RWPE1 (cell line): ENCODE measurements at regions not wholly inside any gene's neighbourhood (a gene's known extent, or its start where the extent isn't known, plus 50 kb on each side); places are given as distances from the start of the nearest gene placed in this dataset.

Experiments
- CTCF ChIA-PET: fragments of 350-600 bp; sonication (Branson Sonifier 250); formaldehyde crosslinking; extraction: SDS; loops from one replicate; lab custom pipeline; 2021; lab: Yijun Ruan, JAX
- POLR2A ChIA-PET: fragments of 400-600 bp; formaldehyde crosslinking; extraction: SDS; loops from one replicate; lab custom pipeline; 2020; ENCODE audit warnings: antibody characterized with exemption; ENCODE audit not compliant: low non-redundant PET; lab: Yijun Ruan, JAX
- DNase-seq: peaks from one replicate; pipeline ENCODE4 v3.0.0; 2012; ENCODE audit warnings: low spot score
- H3K27ac ChIP-seq: fragments of 450-650 bp; 2 replicates; pipeline ENCODE4 v1.5.1; 2017
- CTCF ChIP-seq: fragments of 450-650 bp; conservative IDR thresholded peaks from 2 replicates; pipeline ENCODE4 v1.5.1; 2017; ENCODE audit warnings: low read depth, mild to moderate bottlenecking

DNA sequence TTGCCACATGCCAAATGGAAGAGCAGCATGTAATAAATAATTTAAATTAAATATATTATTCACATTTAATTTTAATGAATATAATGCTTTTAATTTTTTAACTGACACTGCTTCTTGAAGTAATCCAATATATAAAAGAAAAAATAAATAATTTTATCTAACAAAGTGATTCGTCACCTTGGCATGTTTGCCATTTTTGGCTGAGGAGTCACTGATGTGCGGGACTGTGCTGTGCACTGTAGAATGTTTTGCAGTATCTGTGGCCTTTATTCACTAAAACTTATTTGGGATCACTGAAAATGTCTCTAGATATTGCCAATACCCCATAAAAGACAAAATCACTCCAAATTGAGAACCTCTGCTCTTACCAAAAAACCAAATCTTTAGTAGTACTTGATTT is 807.8 kb downstream of the BRINP3 start:
- peak; percentile 20 for DNase-seq
- H3K27ac ChIP-seq, result no peak overlapping the region
- no peak for TF ChIP-seq CTCF
- ChIA-PET POLR2A (no interaction called here), CTCF (no interaction called here)

DNA sequence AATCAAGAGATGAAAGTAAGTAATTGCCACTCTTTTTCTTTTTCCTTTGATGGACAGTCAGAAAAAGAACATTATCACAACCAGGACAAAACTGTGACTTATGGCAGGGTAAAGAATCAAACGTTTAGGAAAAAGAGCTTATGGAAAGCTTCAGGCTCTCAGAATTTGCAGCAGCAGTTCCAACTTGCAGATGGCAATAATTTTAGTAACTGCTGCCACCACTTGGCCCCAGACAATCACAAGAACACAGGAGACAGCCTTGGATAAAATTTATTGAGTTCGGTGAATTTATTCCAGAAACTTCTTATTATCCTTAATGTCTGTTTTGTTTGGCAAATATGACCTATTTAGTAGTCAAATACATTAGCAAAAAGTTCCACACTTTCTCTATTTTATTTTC is 804.4 kb downstream of the BRINP3 start:
- TF ChIP-seq CTCF, result no peak
- ChIA-PET POLR2A (no interaction called here), CTCF (interaction anchor here (0.6 kb wide), 1 partner anchor 288 kb away, joined by 4 read pairs; no protein-coding TSS in a partner anchor)
- no peak for DNase-seq
- no peak overlapping the region for H3K27ac ChIP-seq

DNA sequence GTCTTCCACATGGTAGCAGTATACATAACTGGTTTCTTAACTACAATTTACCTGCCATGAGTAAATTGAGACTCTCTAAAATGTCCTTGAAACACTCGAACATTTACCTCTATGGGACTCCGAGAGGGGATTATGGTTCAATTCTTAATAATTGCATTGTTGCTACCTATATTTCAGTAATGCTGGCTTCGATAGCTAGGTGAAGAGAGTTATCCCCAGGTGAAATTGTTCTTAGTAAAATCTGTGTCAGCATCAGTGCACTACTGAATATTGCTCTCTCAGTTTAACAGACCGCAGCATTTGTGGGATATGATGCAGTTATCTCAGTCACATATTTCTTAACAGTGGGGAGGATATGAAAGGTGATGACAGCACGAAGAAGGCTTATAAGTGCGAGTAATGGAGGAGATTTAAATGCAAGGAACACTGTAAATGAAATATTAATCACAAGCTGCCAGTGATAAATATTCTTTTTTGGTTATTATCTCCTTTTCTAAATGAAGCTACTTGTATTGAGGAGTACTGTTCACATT is 801.9 kb downstream of the BRINP3 start:
- POLR2A ChIA-PET, result no interaction called here
- no peak for DNase-seq
- CTCF ChIA-PET, result interaction anchor here (0.6 kb wide), 1 partner anchor 62 kb away, joined by 4 read pairs; no protein-coding TSS in a partner anchor
- H3K27ac ChIP-seq, result no peak overlapping the region
- TF ChIP-seq CTCF, result no peak

DNA sequence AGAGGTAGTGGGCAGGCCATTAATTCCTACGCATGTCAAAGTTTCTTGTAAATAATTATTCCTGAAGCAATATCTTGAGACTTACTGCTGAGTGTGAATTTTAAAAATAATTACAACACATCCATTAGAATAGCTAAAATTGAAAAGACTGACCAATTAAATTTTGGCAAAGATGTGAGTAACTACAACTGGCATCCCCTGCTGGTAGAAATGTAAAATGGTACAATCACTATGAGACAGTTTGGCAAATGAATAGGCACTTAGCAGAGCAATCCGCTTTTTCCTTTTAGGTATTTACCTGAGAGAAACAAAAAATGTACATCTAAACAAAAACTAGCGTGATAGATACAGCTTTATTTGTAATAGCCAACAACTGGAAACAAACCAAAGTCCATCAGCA is 798.9 kb downstream of the BRINP3 start:
- H3K27ac ChIP-seq, result no peak overlapping the region
- ChIA-PET CTCF (no interaction called here), POLR2A (no interaction called here)
- TF ChIP-seq CTCF, result no peak
- no peak for DNase-seq

DNA sequence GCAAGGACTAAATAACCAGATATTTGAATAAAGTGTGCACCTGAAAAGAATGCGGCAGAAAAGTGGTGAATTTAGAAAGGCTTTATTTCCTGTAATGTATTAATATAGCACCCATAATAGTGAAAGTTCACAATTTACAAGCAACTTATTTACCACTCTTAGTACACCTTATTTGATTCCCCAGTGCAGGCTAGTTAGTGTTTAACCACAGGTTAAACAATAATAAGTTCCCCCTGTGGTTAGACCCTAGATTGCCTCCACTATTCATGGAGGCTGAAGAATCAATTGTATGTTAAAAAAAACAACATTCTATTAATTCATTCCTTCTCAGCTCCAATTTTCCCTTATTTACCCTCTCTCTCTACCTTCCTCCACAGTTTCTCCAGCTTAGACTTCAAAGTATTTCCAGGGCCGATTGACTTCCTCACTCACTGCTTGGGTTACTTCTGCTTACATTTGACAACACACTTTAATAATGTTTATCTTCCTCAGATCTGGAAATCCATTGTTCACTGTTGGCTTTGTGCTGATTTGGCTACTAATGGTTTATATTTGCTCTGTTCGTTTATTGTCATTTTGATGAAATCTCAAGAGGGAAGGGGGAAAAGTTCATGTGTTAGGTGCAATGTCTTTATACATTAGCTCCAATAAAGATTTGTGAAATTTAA is 796.3 kb downstream of the BRINP3 start:
- ChIA-PET POLR2A (no interaction called here), CTCF (interaction anchor here (0.5 to 0.6 kb wide), 2 partner anchors 331 to 1029 kb away, joined by 5 read pairs; no protein-coding TSS in a partner anchor)
- H3K27ac ChIP-seq, result no peak overlapping the region
- TF ChIP-seq CTCF, result no peak
- DNase-seq, result no peak

GRCh38 chr1:189682591-189682990 is 795.1 kb downstream of the BRINP3 start:
- POLR2A ChIA-PET, result no interaction called here
- CTCF ChIA-PET, result interaction anchor here (0.6 kb wide), 1 partner anchor 793 kb away, joined by 3 read pairs; no protein-coding TSS in a partner anchor
- DNase-seq, result no peak
- no peak overlapping the region for H3K27ac ChIP-seq
- TF ChIP-seq CTCF, result no peak
